Lower leg skin (tissue), 3 donors: ENCODE measurements at regions not wholly inside any gene's neighbourhood (a gene's known extent, or its start where the extent isn't known, plus 50 kb on each side); places are given as distances from the start of the nearest gene placed in this dataset.

Experiments
- CTCF ChIP-seq, 3 donors: fragments of 450-650 bp; IDR thresholded peaks; one replicate each; pipeline ENCODE4 v1.5.1; 2016; ENCODE audit warnings: antibody characterized with exemption in 3 of 3, mild to moderate bottlenecking in 3 of 3, moderate library complexity in 2 of 3
- POLR2A ChIP-seq, 2 donors: fragments of 450-650 bp; IDR thresholded peaks; one replicate each; pipeline ENCODE4 v1.6.1; 2016 to 2017; ENCODE audit warnings: antibody characterized with exemption in 2 of 2, mild to moderate bottlenecking in 1 of 2, moderate library complexity in 1 of 2

DNA sequence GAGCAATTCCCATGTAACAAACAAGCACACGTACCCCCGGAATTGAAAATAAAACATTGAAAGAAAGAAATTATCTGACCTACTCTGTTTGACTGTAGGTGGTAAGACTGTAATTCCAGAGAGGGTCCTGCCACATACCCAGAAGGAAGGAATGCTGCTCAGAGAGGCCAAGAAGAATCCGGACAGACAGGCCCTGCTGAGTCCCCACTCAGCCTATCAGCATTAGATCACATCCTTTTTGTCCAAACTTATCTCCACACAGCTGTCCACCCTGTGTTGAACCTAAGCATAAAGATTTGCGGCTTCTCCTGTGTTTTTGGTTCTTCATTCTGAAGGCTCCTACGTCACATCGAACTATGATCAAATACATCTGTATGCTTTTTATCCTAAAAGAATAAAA, 591.9 kb downstream of the QKI start:
- TF ChIP-seq CTCF (IDR thresholded peaks at IDR 0.05): no peak
- TF ChIP-seq POLR2A (IDR thresholded peaks at IDR 0.05): no peak
